LNCAP (cell line): ENCODE measurements at regions not wholly inside any gene's neighbourhood (a gene's known extent, or its start where the extent isn't known, plus 50 kb on each side); places are given as distances from the start of the nearest gene placed in this dataset.

ENCODE experiments used
- CTCF ChIP-seq: fragments of 450-650 bp; IDR thresholded peaks from 2 replicates; pipeline ENCODE4 v1.5.1; 2017; ENCODE audit warnings: mild to moderate bottlenecking

DNA sequence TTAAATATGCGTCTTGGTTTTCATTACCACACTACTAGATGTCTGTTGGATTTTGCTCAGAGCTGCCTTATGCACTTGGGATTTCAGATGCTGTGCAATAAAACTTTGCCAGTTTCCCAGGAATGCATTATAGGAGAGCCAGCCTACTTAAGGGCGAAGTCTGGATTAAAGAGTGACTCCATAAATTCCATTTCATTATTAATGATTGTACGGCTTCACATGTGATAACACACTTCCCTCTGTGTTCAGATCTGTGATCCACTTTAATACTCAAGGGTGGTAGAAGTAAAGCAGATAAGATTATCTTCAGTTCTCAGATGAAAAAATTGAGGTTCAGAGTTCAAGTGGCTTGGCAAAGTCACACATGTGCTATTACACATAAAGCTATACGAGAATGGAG lies 110.2 kb downstream of the C11orf91 start:
- TF ChIP-seq CTCF: no peak

GRCh38 chr11:33588056-33588455 lies 112.6 kb downstream of the C11orf91 start:
- no peak for TF ChIP-seq CTCF

- TF ChIP-seq CTCF: no peak
Observed at GRCh38 chr11:33585586-33586209, 114.9 kb downstream of the C11orf91 start.

DNA sequence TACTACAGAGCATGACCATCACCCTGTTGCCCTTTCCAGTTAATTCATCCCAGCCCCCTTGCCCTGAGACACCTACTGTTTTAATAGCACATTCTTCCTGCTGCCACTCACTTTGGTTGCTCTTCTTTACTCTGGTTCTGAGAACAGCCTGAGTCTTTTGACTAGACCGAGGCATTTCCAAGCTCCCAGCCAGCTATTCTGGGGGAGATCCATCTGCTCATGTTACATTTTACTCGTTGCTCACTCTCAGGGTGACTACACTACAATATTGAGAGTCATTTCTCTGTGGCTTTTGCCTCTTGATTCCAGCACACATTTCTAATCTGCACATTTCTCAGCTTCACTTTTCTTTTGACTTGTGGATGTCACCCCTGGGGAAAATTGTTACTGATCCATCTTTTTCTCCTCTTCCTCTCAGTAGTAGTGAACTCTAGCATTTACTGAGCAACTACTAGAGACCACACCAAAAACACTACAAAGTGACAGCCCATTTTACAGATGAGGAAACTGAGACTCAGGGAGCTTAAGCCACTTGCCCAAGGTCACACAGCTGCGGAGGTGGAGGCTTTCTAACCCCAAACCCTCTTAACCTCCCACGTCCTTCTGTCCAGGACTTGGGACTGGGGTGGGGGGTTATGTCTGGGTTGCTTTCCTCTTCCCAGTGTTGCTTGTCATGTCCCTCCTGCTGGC lies 117.8 kb downstream of the C11orf91 start:
- TF ChIP-seq CTCF: no peak

DNA sequence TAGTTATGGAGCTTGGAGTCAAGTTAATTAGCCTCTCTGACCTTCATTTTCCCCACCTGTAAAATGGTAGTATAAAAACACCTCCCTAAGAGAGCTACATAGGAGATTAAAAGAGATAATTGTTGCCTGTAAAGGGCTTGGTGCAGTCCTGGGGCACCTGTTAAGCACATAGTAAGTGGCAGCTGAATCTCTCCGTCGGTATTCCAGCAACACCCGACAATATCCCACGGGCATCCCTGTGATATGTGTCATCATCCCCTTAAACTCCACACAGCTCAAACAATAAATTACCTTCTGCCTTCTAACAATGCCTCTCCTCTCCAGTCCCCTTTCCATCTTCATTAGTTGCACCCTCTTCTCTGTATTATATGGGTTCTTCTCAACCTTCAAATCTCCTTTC lies 121.5 kb downstream of the C11orf91 start:
- no peak for TF ChIP-seq CTCF

- TF ChIP-seq CTCF: no peak
Observed at GRCh38 chr11:33577204-33577603, 123.4 kb downstream of the C11orf91 start.

DNA sequence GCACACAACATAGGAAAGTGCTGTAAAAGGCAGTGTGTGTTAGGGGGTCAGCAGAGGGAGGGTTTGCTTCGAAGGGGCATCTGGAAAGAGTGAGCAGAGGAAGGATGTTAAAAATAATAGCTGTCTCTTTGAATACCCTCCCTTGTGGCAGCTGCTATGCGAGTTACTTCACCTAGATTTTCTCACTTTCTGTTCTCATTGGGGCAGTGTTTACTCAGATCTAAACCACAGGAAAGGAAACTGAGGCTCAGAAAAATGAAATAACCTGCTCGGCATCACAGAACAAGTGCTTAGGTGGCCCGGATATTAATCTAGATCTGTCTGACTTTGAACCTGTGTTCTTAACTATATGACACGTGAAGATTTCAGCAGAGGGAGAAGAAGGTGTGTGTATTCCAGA lies 125.3 kb downstream of the C11orf91 start:
- no peak for TF ChIP-seq CTCF
